DND-41 (cell line): ENCODE measurements at regions not wholly inside any gene's neighbourhood (a gene's known extent, or its start where the extent isn't known, plus 50 kb on each side); places are given as distances from the start of the nearest gene placed in this dataset.

ENCODE experiments used
- EZH2 ChIP-seq: IDR thresholded peaks from 3 replicates; pipeline ENCODE4 v1.6.1; 2012; ENCODE audit warnings: borderline replicate concordance, low read depth, mild to moderate bottlenecking, moderate library complexity, low read length, inconsistent platforms; ENCODE audit not compliant: severe bottlenecking
- TF ChIP-seq, protein P1 (sequence below): IDR thresholded peaks from 2 replicates; pipeline ENCODE4 v1.5.1; 2012; ENCODE audit warnings: borderline replicate concordance, low read length, moderate library complexity, mild to moderate bottlenecking; ENCODE audit not compliant: poor library complexity, severe bottlenecking; ENCODE audit errors: extremely low read depth

DNA sequence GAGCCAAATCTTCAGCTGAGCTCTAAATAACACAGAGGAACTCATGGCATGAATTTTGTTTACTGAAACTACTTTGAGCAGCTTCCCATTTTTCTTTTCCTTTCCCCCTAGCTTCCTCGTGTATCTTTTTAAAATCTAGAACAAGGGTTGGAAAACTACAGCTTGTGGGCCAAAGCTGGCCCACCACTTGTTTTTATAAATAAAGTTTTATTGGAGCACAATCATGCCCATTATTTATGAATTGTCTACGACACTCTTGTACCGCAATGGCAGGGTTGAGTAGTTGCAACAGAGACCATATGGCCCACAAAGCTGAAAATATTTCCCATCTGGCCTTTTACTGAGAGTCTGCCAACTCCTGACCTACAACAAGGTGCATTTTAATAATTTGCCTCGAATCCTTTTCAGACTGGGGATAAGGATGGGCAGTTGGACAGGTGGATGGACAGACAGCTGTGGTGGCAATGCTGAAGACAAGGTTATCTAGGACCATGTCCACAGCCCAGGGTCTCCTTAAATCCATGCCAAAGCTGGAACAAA, 87.7 kb downstream of the RMI2 start:
- TF ChIP-seq, protein P1, sequence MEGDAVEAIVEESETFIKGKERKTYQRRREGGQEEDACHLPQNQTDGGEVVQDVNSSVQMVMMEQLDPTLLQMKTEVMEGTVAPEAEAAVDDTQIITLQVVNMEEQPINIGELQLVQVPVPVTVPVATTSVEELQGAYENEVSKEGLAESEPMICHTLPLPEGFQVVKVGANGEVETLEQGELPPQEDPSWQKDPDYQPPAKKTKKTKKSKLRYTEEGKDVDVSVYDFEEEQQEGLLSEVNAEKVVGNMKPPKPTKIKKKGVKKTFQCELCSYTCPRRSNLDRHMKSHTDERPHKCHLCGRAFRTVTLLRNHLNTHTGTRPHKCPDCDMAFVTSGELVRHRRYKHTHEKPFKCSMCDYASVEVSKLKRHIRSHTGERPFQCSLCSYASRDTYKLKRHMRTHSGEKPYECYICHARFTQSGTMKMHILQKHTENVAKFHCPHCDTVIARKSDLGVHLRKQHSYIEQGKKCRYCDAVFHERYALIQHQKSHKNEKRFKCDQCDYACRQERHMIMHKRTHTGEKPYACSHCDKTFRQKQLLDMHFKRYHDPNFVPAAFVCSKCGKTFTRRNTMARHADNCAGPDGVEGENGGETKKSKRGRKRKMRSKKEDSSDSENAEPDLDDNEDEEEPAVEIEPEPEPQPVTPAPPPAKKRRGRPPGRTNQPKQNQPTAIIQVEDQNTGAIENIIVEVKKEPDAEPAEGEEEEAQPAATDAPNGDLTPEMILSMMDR, result no peak
- no peak for TF ChIP-seq EZH2
